T-helper 2 cell treated with Interferon-gamma antibody and Interleukin-4, amounts not matched to agents 100 ng/mL and 5 ng/mL, for 36 hours (primary cell): ENCODE measurements at regions not wholly inside any gene's neighbourhood (a gene's known extent, or its start where the extent isn't known, plus 50 kb on each side); places are given as distances from the start of the nearest gene placed in this dataset.
"Not testable (repeated sequence)": the region's sequence is repeated elsewhere in the genome, so short reads cannot be mapped to it uniquely, and the experiment has no call there.

Source experiments
- intact Hi-C: fragments of 100-400 bp; cut with micrococcal nuclease; formaldehyde crosslinking; loops from one replicate; pipeline ENCODE4 v1.15.1; 2023

GRCh38 chr3:72079369-72079872 is 294.5 kb upstream of the PROK2 start:
- intact Hi-C loops, result no loop called here

GRCh38 chr3:72078676-72079368 is 293.9 kb upstream of the PROK2 start:
- intact Hi-C loops, result no loop called here

GRCh38 chr3:72077473-72078259 is 292.7 kb upstream of the PROK2 start:
- intact Hi-C loops, result no loop called here

GRCh38 chr3:72075848-72076247 is 290.9 kb upstream of the PROK2 start:
- intact Hi-C loops, result not testable (repeated sequence)

- intact Hi-C loops, result no loop called here
These were observed 286.7 kb upstream of the PROK2 start for GRCh38 chr3:72071624-72072023.

- intact Hi-C loops, result no loop called here
These were observed 285.1 kb upstream of the PROK2 start for GRCh38 chr3:72070005-72070404.

- intact Hi-C loops, result no loop called here
These were observed 284.6 kb upstream of the PROK2 start for GRCh38 chr3:72069543-72069942.

- intact Hi-C loops, result no loop called here
These were observed 283.7 kb upstream of the PROK2 start for GRCh38 chr3:72068621-72069020.

GRCh38 chr3:72067721-72068120 is 282.8 kb upstream of the PROK2 start:
- intact Hi-C loops, result no loop called here

- intact Hi-C loops, result no loop called here
These were observed 281.1 kb upstream of the PROK2 start for GRCh38 chr3:72065872-72066641.

- intact Hi-C loops, result no loop called here
These were observed 280.3 kb upstream of the PROK2 start for GRCh38 chr3:72065236-72065635.

- intact Hi-C loops, result not testable (repeated sequence)
These were observed 279.8 kb upstream of the PROK2 start for GRCh38 chr3:72064727-72065126.

GRCh38 chr3:72062017-72062416 is 277.1 kb upstream of the PROK2 start:
- intact Hi-C loops, result no loop called here

- intact Hi-C loops, result no loop called here
These were observed 275.6 kb upstream of the PROK2 start for GRCh38 chr3:72060447-72061034.

GRCh38 chr3:72058493-72059081 is 273.6 kb upstream of the PROK2 start:
- intact Hi-C loops, result no loop called here

- intact Hi-C loops, result no loop called here
These were observed 270.5 kb upstream of the PROK2 start for GRCh38 chr3:72055436-72055835.

- intact Hi-C loops, result no loop called here
These were observed 270.0 kb upstream of the PROK2 start for GRCh38 chr3:72054976-72055375.

- intact Hi-C loops, result no loop called here
These were observed 268.0 kb upstream of the PROK2 start for GRCh38 chr3:72052841-72053409.

GRCh38 chr3:72050771-72051170 is 265.8 kb upstream of the PROK2 start:
- intact Hi-C loops, result no loop called here

GRCh38 chr3:72050048-72050632 is 265.2 kb upstream of the PROK2 start:
- intact Hi-C loops, result no loop called here
